HFF-Myc (cell line): ENCODE measurements at regions not wholly inside any gene's neighbourhood (a gene's known extent, or its start where the extent isn't known, plus 50 kb on each side); places are given as distances from the start of the nearest gene placed in this dataset.

Source experiments
- DNase-seq: peaks from one replicate; pipeline ENCODE4 v3.0.0-alpha.2; 2011; ENCODE audit warnings: low read depth; ENCODE audit errors: extremely low read depth
- H3K4me3 ChIP-seq: replicated peaks from 2 replicates; pipeline ENCODE4 v1.5.1; 2011; ENCODE audit warnings: low read depth, mild to moderate bottlenecking, control low read depth, low read length
- CTCF ChIP-seq: IDR thresholded peaks from 2 replicates; pipeline ENCODE4 v1.5.1; 2012; ENCODE audit warnings: mild to moderate bottlenecking, low read depth, low read length, control low read depth; ENCODE audit errors: missing control alignments

GRCh38 chr6:18846327-18846726 lies 459.2 kb downstream of the RNF144B start:
- no peak for TF ChIP-seq CTCF
- no peak overlapping the region for H3K4me3 ChIP-seq
- no peak for DNase-seq

GRCh38 chr6:18861204-18861603 lies 474.1 kb downstream of the RNF144B start:
- no peak overlapping the region for H3K4me3 ChIP-seq
- no peak for TF ChIP-seq CTCF
- DNase-seq, result no peak

- no peak for TF ChIP-seq CTCF
- H3K4me3 ChIP-seq, result no peak overlapping the region
- no peak for DNase-seq
Observed at GRCh38 chr6:18883268-18883667, 496.1 kb downstream of the RNF144B start.

GRCh38 chr6:18883851-18884250 lies 496.7 kb downstream of the RNF144B start:
- H3K4me3 ChIP-seq, result no peak overlapping the region
- no peak for DNase-seq
- no peak for TF ChIP-seq CTCF

- no peak overlapping the region for H3K4me3 ChIP-seq
- TF ChIP-seq CTCF, result no peak
- no peak for DNase-seq
Observed at GRCh38 chr6:18893540-18894269, 506.6 kb downstream of the RNF144B start.

- H3K4me3 ChIP-seq, result no peak overlapping the region
- no peak for DNase-seq
- TF ChIP-seq CTCF, result no peak
Observed at GRCh38 chr6:18897350-18897749, 510.2 kb downstream of the RNF144B start.

- no peak for DNase-seq
- H3K4me3 ChIP-seq, result no peak overlapping the region
- no peak for TF ChIP-seq CTCF
Observed at GRCh38 chr6:18904681-18905080, 517.5 kb downstream of the RNF144B start.
